ENCODE measurements at regions not wholly inside any gene's neighbourhood (a gene's known extent, or its start where the extent isn't known, plus 50 kb on each side); places are given as distances from the start of the nearest gene placed in this dataset.

GRCh38 chr18:78612318-78612717 is 367.3 kb upstream of the SALL3 start:
- no peak for DNase-seq

GRCh38 chr18:78612801-78613200 is 366.8 kb upstream of the SALL3 start:
- no peak for DNase-seq

GRCh38 chr18:78618726-78619125 is 360.9 kb upstream of the SALL3 start:
- no peak for DNase-seq

- no peak for DNase-seq
These were observed 359.8 kb upstream of the SALL3 start for GRCh38 chr18:78619854-78620253.

- no peak for DNase-seq
These were observed 359.3 kb upstream of the SALL3 start for GRCh38 chr18:78620326-78620725.

- DNase-seq: no peak
These were observed 358.4 kb upstream of the SALL3 start for GRCh38 chr18:78621141-78621755.

- no peak for DNase-seq
These were observed 357.2 kb upstream of the SALL3 start for GRCh38 chr18:78622251-78622906.

- no peak for DNase-seq
These were observed 356.6 kb upstream of the SALL3 start for GRCh38 chr18:78622907-78623541.

GRCh38 chr18:78624646-78625279 is 354.9 kb upstream of the SALL3 start:
- no peak for DNase-seq

GRCh38 chr18:78625847-78626246 is 353.8 kb upstream of the SALL3 start:
- no peak for DNase-seq

GRCh38 chr18:78627551-78628346 is 351.9 kb upstream of the SALL3 start:
- no peak for DNase-seq

GRCh38 chr18:78629426-78629825 is 350.2 kb upstream of the SALL3 start:
- DNase-seq: no peak

- DNase-seq: no peak
These were observed 349.3 kb upstream of the SALL3 start for GRCh38 chr18:78630356-78630755.

- no peak for DNase-seq
These were observed 348.6 kb upstream of the SALL3 start for GRCh38 chr18:78630981-78631510.

- no peak for DNase-seq
These were observed 347.5 kb upstream of the SALL3 start for GRCh38 chr18:78632111-78632541.

- no peak for DNase-seq
These were observed 345.4 kb upstream of the SALL3 start for GRCh38 chr18:78634061-78634696.

- no peak for DNase-seq
These were observed 344.4 kb upstream of the SALL3 start for GRCh38 chr18:78635093-78635800.

- no peak for DNase-seq
These were observed 343.4 kb upstream of the SALL3 start for GRCh38 chr18:78636260-78636659.

GRCh38 chr18:78637442-78638402 is 341.9 kb upstream of the SALL3 start:
- no peak for DNase-seq

All from NCI-H187 (cell line).